HG03139 (cell line): ENCODE measurements at regions not wholly inside any gene's neighbourhood (a gene's known extent, or its start where the extent isn't known, plus 50 kb on each side); places are given as distances from the start of the nearest gene placed in this dataset.
"Not testable (repeated sequence)": the region's sequence is repeated elsewhere in the genome, so short reads cannot be mapped to it uniquely, and the experiment has no call there.

Source experiments
- ATAC-seq: cut with Tn5 transposase; IDR thresholded peaks from one replicate; pipeline ENCODE4 v1.9.1; 2021; ENCODE audit not compliant: unreplicated experiment

DNA sequence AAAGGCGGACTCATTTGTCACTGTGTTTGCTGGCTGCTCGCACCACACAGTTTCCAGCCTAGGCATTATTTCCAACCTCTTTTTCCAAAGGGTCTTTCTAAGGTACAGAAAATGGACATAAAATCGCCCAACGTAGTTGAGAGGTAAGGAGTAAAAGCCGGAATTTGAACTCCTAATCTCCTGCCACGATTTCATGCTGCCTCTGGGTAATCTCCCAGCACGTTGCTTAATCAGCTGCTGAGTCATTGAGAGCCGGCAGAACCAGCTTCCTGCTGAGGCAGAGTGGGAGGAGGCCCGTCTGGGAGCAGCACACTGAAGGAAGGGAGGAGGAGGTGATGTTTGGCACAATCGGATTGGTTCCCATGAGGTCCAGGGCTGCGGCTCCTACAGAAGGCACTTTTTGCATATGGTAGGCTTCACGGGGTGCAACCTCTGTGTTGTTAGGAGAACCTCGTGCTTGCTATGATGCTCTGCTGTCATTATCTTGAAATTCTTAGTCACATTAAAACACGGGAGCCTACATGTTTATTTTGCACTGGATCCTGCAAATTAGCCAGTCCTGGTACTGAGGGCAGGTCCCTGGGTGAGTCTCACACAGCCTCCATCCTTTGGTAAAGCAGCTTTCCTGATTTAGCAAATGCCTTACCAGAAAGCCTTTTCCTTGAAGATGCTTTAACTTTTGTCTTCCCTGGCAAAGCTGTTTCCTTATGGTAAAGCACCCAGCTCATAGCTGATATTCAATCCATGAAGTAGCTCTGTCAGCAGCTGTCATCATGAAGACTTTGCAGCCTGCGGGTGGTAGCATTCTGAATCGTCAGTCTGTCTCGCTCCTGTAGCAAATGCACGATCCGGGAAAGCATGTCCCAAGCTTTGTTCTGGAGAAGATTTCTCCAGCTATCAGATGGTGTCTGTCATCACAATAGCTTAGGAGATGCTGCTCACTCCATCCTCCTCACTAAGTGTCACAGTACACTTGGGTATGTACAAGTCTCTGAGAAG, 191.6 kb upstream of the MSX2 start:
- no peak for ATAC-seq

DNA sequence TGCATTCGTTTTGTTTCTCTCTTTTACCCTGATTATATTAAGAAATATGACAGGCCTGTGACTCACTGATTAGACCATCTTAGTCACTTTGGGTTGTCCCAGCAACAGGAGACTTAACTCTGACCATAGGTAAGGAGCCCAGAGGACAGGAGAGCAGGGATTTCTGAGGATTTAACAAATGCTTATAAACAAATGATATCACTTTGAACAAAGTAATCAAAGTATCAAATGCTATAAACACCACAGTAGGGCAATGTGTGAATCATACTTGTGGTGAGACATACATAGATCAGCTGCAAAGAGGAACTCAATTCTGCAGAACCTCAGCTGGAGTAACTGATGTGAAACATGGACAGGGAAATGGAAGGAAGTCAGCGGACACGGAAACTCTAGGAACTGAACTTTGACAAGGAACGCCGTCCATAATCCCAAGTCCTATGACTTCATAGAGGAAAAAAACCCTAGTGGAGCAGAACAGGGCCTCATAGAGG, 190.6 kb upstream of the MSX2 start:
- no peak for ATAC-seq

DNA sequence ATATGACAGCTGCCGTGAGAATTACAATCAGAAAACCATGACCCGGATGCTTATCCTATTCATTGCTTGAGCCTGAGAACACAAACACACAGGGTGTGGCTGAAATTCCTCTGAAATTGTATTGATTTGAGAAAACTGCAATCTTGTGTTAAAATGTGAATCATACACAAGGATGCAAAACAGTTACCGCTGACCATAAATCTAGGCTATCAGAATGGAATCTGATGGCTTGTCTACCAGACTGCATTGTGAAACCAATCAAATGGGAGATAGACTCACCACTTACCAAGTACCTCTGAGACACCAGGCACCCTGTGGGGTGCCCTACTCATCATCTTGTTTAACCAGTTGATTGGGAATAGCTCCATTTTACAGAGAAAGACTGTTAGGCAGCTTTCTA, 188.7 kb upstream of the MSX2 start:
- ATAC-seq, result no peak

DNA sequence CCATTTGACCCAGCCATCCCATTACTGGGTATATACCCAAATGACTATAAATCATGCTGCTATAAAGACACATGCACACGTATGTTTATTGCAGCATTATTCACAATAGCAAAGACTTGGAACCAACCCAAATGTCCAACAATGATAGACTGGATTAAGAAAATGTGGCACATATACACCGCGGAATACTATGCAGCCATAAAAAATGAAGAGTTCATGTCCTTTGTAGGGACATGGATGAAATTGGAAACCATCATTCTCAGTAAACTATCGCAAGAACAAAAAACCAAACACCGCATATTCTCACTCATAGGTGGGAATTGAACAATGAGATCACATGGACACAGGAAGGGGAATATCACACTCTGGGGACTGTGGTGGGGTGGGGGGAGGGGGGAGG, 184.6 kb upstream of the MSX2 start:
- not testable (repeated sequence) for ATAC-seq

DNA sequence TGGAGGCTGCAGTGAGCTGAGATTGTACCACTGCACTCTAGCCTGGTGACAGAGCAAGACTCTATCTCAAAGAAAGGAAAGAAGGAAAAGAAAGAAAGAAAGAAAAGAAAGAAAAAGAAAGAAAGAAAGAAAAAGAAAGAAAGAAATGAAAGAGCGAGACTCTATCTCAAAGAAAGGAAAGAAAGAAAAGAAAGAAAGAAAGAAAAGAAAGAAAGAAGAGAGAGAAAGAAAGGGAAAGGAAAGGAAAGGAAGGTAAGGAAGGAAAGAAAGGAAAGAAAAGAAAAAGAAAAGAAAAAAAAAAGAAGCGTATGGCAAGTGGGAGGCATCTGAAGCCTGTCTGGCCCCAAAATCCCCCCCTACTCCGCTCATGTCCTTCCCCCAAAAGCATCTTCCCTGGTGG, 182.3 kb upstream of the MSX2 start:
- ATAC-seq, result no peak

DNA sequence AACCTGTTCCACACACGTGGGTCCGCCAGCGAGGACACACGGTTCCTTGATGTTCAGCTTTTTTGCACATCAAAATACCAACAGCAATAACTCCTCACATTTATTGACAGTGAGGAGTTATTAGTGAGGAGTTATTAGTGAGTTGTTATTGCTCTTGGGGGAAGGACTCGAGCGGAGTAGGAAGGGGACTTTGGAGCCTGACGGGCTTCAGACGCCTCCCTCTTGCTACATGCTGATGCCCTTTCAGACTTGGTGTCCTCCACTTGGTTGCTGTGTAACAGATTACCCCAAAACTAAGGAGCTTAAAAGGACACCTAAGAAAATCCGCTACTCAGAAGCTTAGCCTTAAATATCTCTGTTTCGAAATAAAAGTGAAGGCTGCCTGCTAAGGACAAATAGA, 181.9 kb upstream of the MSX2 start:
- no peak for ATAC-seq

DNA sequence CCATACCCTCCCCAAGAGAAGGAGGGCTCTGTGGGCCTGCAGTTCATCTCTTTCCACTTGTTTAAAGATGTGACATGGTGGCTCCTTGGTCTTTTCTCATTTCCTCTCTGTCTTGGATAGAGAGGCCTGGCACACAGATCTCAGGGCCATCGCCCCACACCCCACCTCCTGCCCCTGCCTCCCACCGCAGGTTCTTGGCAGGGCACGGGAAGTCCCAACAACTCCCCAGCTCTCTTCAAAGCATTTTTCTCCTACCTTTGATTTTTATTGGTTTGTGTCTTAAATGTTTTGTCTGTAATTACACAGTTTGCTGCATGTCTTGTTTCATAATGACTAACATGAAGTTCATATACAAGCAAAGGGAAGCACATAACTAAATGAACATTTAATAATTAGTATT, 178.5 kb upstream of the MSX2 start:
- ATAC-seq, result no peak

DNA sequence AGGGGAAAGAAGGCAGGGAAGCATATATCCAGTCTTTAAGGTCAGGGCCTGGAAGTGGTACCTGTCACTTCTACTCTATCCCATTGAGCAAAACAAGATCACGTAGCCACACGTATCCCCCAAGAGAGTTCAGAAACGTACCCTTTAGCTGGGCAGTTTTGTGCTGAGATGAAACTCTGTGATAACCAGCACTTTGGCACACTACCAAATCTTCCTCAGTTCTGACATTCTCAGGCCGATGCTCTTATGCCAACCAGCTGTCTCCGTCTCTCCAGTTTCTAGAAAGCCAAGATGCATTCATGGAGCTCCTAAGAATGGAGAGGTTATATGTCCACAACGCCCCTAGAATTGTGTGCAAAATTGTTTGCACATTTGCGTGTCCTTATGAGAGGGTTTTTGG, 176.6 kb upstream of the MSX2 start:
- no peak for ATAC-seq

DNA sequence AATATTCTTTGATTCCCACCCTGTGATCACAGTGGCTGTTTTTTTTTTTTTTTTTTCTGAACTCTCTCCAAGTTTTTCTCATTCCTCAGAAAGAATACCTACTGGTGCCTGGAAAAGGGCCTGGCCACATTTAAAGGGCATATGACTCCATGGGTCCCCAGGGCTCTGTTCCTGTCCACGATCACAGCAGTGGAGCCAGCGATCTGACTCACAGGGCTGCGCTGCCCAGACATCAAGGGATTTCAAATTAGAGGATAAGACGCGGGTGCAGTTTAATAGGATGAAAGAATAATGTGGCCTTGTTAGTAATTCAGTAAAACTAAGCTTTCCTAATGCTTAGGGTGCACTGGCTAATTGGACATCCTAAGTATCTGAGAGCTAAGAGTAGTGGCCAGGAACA, 175.1 kb upstream of the MSX2 start:
- ATAC-seq, result no peak

DNA sequence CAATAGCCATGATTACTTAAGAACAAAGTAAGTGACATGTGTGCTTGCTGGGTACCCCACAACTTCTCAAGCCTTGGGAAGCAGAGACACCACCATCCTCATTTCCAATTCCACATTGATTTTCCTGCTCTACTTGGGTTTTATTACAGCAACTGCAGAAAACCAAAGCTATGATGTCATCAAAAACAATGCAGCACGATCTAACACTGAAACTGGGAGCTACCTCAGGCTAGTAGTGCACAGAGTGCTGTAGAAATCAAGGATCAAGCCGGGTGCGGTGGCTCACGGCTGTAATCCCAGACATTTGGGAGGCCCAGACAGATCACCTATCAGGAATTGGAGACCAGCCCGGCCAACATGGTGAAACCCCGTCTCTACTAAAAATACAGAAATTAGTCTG, 174.4 kb upstream of the MSX2 start:
- no peak for ATAC-seq

DNA sequence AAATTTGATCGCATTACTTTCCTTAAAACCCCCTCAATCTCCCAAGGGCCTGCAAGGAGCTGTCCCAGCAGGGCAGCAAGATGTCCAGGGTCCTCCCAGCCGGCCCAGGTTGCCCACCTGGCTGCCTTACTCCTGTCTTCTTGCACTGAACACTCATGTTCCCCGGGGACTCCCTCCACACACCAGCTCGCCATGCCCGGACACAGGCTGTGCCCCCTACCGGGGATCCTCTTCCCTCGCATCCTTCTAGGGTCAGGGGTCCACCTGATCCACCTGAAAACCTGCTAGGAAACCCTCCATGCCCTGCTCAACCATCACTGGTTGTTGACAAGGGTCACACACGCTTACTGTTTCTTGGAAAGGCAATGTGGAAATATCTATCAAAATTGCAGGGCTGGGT, 172.0 kb upstream of the MSX2 start:
- ATAC-seq, result no peak

DNA sequence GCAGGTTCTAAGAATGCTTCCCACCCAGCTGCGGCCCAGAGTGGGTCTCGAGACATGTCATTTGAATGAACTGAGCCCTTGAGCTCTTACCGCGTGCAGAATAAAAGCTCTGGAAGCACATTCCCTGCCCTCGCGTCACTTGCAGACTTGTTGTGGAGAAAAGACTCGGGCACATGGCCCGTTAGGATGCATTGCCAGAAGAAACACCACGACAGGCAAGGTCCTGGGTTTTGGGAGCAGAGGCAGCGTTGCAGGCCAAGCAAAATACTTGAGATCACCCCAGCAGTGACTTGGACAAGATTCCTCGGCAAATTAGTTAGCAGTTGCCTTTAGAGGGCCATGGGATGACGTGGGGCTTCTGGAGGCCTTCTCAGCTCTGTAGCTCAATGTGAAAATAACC, 170.8 kb upstream of the MSX2 start:
- ATAC-seq, result no peak

DNA sequence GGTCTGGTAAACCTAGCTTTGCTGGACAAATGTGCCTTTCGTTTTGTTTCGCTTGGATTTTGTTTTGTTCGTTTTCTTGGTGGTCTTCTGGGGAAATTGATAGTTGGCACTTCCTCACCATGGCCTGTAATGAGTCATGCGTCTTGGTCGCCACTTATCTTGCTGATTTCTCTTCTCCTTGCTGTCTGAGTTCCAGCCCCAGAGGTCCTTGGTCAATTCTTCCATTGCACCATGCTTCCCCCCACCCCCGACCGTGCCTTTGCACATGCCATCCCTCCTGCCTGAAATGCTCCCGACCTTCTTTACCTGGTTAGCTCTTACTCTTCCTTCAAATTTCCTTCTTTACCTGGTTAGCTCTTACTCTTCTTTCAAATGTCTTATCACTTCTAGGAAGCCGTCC, 168.7 kb upstream of the MSX2 start:
- ATAC-seq, result no peak

DNA sequence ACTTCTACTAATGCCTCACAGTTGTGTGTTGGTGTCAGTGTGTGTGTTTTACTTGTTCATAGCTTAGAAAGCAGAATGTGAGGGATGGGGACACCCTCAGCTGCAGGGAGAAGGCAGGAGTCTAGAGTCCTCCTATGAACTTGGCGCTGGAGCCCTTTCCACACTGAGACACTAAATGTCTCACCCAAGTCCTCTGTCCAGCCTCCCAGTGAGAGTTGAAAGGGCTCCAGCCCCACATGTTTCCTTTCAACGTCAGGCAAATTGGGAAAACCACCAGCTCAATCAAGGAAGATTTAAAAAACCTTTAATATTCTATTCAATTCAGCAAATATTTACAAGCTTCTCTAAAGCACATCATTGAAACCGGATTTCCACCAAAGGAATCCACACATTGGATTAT, 167.6 kb upstream of the MSX2 start:
- ATAC-seq, result no peak

DNA sequence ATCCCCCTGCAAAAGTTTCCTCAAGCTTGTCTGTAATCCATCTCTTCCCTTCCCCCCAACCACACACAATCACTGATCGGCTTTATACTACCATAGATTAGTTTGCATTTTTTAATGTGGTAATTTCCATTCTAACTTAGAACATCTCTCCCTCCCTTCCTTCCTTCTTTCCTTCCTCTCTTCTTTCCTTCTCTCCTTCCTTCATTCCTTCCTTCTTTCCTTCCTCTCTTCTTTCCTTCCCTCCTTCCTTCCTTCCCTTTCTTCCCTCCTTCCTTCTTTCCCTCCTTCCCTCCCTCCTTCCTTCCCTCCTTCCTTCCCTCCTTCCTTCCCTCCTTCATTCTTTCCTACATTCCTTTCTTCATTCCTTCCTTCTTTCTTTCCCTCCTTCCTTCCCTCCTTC, 166.2 kb upstream of the MSX2 start:
- no peak for ATAC-seq

DNA sequence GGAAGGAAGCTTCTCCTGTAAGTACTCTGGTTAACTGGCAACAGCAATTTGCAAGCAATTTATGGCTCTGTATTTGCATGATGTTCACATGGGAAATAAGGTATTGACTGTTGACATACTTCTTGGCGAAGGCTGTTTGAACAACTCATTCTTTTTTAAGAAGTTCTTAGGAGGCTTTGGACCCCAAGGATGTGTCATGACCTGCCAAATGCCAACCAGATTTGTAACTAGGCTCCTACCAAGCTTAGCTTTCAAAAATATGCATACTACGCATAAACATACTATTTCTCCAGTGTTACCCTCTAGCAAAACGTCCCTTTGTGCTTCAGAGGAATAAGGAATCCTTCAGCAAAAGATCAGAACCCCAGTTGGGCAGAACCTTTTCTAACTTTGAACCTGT, 165.2 kb upstream of the MSX2 start:
- ATAC-seq, result no peak

DNA sequence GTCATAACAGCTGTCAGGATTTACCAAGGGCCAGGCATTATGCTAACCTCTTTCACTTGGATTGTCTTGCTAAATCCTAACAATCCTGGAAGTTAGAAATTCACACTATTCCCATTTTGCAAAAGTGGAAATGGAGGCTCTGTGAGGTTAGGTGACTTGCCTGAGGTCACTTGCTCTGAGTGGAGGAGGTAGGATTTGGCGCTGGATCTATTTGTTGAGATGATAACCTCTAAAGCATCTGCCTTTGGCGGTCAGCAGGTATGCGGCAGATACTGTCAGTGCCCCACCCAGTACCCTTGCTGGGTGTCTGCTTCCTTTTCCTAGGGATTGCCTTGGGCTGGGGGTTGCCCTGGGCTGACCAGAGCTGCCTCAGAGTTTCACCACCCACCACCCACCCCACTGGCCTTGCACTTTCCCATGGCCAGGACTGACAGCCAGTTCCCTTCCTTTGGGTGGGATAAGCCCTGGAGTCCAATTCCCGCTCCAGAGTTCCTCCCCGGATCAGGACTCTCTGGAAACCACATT, 164.8 kb upstream of the MSX2 start:
- no peak for ATAC-seq

DNA sequence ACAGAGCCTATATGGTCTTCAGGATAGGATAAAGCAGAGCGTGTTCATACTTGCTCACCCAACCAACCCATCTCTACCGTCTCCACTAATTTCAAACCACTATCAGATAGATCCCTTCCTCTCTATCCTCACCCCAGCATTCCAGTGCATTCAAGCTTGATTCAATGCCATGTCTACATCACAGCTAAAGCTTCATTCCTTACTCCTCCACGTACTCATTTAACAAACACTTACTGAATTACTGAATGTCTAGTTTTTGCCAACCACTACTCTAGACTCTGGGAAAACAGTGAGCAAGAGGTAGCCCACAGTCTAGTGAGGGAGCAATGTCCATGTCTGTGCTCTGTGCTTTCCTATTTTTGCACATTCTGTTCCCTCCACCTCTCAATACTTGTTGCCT, 163.5 kb upstream of the MSX2 start:
- no peak for ATAC-seq

DNA sequence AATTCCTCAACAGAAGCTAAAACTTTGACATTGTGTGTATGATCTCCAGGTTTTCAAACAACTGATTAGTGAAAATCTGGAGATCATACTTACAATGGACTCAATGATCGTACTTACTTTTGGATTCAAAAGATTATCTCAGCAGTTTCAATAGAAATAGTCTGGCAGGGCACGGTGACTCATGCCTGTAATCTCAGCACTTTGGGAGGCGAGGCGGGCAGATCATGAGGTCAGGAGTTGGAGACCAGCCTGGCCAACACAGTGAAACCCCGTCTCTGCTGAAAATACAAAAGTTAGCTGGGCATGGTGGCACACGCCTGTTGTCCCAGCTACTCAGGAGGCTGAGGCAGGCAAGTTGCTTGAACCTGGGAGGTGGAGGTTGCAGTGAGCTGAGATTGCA, 161.3 kb upstream of the MSX2 start:
- not testable (repeated sequence) for ATAC-seq

DNA sequence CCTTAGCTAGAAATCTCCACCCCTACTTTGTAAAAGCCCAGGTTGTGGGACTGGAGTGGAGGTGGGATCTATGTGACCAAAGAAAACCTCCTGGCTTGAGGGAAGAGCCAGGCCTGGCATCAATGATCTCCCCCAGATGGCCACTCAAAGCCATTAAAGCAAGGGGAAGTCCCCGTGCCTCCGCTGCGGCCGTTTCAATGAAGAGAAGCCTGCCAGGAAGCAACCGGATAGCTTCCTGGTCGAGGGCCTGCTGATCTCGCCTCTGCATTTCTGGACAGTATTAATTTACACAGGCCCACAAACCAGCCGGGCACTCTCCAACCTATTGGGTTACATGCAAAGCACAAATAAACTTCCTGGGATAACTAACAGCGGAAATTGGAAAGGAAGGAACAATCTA, 160.5 kb upstream of the MSX2 start:
- ATAC-seq, result no peak

DNA sequence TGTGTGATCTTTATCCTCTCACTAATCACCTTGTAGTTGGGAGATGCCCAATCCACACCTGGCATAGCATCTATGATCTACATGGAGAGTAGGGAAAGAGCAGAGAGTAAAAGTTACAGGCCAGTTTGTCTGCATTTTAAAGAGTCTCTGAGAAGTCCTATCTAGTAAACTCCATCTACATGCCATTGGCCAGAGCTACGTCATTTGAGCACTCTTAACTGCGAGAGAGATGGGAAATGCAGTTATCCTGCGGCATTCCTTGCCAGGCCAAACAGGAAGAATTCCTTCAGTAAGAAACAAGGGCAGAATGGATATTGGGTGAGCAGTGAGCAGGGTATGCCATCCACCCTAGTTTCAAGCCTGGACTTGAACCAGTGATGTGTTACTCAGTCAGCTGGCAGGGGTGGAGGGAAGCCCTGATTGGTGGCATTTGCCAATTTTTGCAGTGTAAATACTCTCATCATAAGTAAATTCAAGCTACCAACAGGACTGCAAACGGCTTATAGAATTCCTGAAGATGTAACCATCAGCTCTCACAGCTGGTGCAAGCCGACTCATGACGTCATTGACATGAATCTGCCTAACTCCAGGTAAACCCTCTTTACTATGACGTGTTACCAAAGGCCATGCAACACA, 156.8 kb upstream of the MSX2 start:
- no peak for ATAC-seq

DNA sequence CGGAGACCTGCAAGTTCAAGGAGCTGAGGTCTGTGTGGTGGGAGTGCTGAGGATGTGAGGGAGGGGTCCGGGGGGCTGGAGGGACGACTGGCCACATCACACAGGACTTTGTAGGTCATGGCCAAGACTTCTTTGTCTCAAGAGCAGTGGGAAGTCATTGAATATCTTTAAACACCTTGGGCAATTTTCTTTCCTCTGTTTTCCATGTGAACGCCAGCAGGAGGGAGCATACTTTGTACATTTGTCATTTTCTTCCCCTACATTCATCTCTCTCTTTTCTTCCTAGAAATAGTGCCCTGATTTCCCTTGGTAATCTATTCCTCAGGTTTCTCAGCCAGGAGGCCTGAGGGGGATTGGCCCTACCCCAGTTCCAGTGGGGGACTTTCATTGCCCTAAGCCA, 153.7 kb upstream of the MSX2 start:
- ATAC-seq, result no peak
